IPS DF 19.7 (cell line): ENCODE measurements at regions not wholly inside any gene's neighbourhood (a gene's known extent, or its start where the extent isn't known, plus 50 kb on each side); places are given as distances from the start of the nearest gene placed in this dataset.

ENCODE experiments used
- DNase-seq: peaks from one replicate; pipeline ENCODE4 v3.0.0-alpha.2; 2013; ENCODE audit warnings: low read depth, low spot score

GRCh38 chr12:90085494-90086274, 377.0 kb upstream of the ATP2B1 start:
- DNase-seq: no peak

- no peak for DNase-seq
Observed at GRCh38 chr12:90084018-90084417, 375.4 kb upstream of the ATP2B1 start.

GRCh38 chr12:90080616-90081015, 372.0 kb upstream of the ATP2B1 start:
- no peak for DNase-seq

GRCh38 chr12:90079529-90080210, 371.0 kb upstream of the ATP2B1 start:
- DNase-seq: no peak

- no peak for DNase-seq
Observed at GRCh38 chr12:90078344-90078743, 369.7 kb upstream of the ATP2B1 start.

GRCh38 chr12:90077756-90078155, 369.1 kb upstream of the ATP2B1 start:
- DNase-seq: no peak

GRCh38 chr12:90076851-90077319, 368.2 kb upstream of the ATP2B1 start:
- no peak for DNase-seq

- DNase-seq: no peak
Observed at GRCh38 chr12:90075685-90076084, 367.0 kb upstream of the ATP2B1 start.

- DNase-seq: no peak
Observed at GRCh38 chr12:90074086-90074485, 365.4 kb upstream of the ATP2B1 start.

GRCh38 chr12:90071996-90072395, 363.4 kb upstream of the ATP2B1 start:
- no peak for DNase-seq

GRCh38 chr12:90069711-90070110, 361.1 kb upstream of the ATP2B1 start:
- no peak for DNase-seq

- DNase-seq: no peak
Observed at GRCh38 chr12:90067791-90068190, 359.2 kb upstream of the ATP2B1 start.

GRCh38 chr12:90064852-90065801, 356.5 kb upstream of the ATP2B1 start:
- DNase-seq: no peak

- DNase-seq: no peak
Observed at GRCh38 chr12:90062799-90063198, 354.2 kb upstream of the ATP2B1 start.

GRCh38 chr12:90061809-90062208, 353.2 kb upstream of the ATP2B1 start:
- DNase-seq: no peak

- no peak for DNase-seq
Observed at GRCh38 chr12:90060031-90060430, 351.4 kb upstream of the ATP2B1 start.

- DNase-seq: no peak
Observed at GRCh38 chr12:90058704-90059103, 350.1 kb upstream of the ATP2B1 start.

GRCh38 chr12:90055071-90055470, 346.4 kb upstream of the ATP2B1 start:
- no peak for DNase-seq

GRCh38 chr12:90048918-90049317, 340.3 kb upstream of the ATP2B1 start:
- no peak for DNase-seq

- no peak for DNase-seq
Observed at GRCh38 chr12:90045559-90045958, 336.9 kb upstream of the ATP2B1 start.

- DNase-seq: no peak
Observed at GRCh38 chr12:90044069-90044468, 335.4 kb upstream of the ATP2B1 start.
